HL-60/S4 treated with phorbol 12-myristate 13-acetate at 8.2 ng/mL for 4 days and 3 days (cell line): ENCODE measurements at regions not wholly inside any gene's neighbourhood (a gene's known extent, or its start where the extent isn't known, plus 50 kb on each side); places are given as distances from the start of the nearest gene placed in this dataset.

Source experiments
- in situ Hi-C: fragments of 300-500 bp; cut with MboI; formaldehyde crosslinking; loops from 2 replicates; pipeline ENCODE4 v1.15.0; 2022; ENCODE audit warnings: low sequenced_read_pairs

DNA sequence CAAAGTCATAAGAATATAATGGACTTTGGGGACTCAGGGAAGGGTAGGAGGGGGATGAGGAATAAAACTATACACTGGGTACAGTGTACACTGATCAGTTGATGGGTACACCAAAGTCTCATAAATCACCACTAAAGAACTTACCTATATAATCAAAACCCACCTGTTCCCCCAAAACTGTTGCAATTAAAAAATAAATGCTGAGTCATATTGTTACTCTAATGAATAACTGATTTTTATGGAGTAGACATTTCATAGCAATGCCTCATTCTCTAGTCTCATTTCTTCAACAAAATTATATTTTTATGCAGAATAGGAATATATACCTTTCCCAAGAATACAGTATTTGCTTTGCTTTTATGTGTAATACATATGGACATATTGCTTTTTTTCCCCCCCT, 181.2 kb downstream of the ST6GAL2 start:
- in situ Hi-C loops = no loop called here

DNA sequence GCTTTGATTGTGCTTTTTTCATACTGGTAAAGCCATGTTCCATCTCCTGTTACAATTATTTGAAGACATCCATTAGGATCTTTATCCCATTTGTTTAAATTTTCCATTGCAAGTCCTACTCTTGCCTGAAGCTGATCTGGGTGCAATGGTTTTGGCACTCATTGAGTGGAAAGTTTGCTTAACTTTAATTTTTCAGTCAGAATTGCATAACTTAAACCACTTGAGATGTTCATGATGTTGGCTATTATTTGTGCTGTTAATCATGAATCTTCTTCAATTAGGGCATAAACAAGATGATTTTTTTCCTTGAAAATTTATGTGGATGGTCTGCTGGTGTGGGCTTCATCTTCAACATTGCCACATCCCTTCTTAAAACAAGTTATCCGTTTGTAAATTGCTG, 180.1 kb downstream of the ST6GAL2 start:
- in situ Hi-C loops = no loop called here

DNA sequence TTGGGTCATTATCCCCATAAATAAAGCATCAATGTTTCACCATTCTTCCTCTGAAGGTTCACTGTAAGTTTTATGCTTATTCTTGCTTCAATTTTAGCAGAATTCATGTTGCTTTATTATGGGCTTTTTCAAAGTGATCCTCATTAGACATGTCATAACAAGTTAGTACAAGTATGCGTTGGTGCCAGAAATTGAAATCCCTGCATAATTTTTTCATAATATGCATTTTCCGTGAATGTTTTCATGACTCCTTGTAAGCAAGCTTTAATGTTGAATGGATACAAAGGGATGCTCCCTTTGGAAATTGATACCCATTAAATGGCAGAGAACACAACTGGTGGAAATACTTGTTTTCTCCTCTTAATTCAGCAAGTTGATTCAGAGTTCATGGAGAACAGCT, 179.7 kb downstream of the ST6GAL2 start:
- in situ Hi-C loops = no loop called here

DNA sequence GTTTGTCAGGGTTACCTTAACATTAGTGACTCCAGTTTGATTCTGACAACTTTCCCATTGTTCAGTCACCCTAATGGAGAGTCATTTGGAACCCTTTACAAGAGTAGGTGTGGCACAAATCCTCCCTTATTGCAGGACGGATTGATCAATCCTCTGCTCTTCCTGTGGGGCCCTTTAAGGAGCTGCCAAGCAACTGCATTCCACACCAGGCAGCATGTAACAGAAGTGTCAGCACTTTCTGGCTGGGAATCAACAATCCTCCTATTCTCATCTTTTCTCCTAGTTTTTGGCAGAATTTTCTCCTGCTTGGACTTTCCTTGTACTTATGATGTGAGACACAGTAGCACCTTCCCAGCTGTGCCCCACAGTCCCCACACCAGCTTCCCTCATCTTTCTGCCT, 177.8 kb downstream of the ST6GAL2 start:
- in situ Hi-C loops = no loop called here

DNA sequence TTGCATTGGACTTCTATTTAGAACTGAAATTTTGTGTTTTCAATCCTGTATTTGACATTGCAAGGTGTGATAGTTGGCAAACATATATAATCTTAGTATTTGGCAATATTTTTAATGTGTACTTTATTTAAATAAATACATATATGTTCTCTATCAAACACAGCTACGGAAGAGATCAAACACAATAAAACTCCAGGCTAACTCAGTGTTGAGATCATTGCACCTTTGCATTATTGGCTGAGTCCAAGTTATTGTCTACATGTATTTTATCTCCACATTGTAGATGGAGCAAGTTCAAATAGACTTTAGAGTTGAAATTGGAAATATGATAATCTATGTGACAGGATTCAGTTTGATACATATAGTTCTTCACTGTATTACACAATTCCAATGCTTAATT, 176.7 kb downstream of the ST6GAL2 start:
- in situ Hi-C loops = no loop called here

DNA sequence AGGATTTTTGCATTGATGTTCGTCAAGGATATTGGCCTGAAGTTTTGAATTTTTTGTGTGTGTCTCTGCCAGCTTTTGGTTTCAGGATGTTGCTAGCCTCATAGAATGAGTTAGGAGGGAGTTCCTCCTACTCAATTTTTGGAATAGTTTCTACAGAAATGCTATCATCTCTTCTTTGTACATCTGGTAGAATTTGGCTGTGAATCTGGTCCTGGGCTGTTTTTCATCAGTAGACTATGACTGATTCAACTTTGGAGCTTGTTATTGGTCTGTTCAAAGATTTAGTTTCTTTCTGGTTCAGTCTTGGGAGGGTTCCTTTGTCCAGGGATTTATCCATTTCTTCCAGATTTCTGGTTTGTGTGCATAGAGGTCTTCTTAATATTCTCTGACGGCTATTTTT, 166.7 kb downstream of the ST6GAL2 start:
- in situ Hi-C loops = no loop called here

DNA sequence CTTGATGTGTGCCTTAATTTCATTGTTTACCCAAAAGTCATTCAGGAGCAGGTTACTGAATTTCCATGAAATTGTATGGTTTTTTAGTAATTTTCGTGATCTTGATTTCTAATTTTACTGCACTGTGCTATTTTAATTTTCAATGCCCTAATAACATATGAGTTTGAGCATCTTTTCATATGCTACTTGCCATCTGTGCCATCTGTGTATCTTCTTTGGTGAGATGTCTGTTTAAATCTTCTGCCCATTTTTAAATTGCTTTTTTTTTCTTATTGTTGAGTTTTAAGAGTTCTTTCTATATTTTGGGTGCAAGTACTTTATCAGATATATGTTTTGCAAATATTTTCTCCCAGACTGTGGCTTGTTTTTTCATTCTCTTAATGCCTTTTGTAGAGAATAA, 165.9 kb downstream of the ST6GAL2 start:
- in situ Hi-C loops = no loop called here

DNA sequence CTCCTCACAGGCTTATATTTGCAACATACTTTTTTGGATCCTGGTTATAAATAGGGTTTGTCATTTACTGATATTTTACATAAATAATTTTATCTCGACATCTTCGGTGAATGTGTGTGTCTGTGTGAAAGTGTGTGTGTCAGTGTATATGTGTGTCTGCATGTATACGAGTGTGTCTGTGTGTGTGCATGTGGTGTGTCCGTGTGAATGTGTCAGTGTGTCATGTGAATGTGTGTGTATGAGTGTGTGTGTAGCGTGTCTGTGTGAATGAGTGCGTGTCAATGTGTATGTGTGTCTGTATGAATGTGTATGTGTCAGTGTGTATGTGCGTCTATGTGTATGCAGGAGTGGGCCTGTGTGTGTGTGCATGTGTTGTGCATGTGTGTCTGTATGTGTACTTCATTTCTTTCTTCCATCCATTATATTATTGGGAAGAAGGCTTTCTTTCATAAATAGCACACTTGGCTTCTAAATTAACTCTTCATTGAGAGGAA, 161.6 kb downstream of the ST6GAL2 start:
- in situ Hi-C loops = no loop called here

DNA sequence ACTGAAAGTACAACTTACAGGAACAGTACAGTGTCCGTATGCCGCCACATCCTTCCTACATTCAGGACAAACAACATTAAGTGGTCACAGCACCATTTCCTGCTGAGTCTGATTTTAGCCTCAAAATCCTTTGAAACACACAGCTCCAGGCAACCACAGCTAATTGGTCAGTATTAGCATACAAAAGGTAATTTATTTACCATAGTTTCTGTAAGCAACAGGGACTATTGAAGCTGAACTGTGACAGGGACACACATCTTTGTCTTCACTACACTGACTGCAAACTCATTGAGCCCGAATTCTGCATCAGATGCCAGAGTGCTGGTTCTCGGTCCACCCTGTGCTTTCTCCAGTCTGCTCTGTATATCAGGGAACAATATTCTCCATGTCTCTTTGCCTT, 151.8 kb downstream of the ST6GAL2 start:
- in situ Hi-C loops = no loop called here

DNA sequence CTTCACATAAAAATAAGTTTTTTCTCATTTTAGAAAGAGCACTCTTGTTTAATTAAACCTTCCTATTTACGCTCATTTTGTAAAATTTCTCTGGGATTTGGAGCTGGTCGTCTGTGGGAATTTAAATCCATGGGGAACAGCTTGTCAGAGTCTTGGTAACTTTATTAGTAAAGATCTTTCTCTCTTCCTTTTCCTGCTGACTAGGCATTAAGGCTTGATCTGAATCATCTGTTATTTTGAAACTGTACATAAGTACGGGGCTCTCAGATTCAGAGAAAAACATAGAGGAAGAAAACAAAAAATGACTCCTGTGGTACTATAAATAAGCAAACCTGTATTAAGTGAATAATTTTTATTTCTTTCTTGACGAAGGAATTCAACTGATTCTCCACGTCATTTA, 150.2 kb downstream of the ST6GAL2 start:
- in situ Hi-C loops = no loop called here

DNA sequence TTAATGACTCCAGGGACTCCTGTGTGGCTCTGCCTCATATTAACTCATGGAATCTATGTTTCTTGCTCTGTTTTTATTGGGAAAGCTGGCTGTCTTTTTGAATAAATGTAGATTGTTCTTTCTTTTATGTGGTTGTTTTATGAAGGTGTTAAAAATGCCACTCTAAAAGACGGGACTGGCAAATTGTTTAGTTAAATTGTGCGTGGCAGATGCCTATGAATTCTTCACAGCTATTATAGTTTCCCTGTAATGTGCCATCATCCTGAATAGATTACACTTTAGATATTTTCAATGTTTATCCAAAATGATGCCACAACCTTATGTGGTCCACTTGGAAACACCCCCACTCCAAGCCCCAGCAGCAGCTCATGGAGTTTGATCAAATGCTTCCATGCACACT, 149.7 kb downstream of the ST6GAL2 start:
- in situ Hi-C loops = no loop called here

DNA sequence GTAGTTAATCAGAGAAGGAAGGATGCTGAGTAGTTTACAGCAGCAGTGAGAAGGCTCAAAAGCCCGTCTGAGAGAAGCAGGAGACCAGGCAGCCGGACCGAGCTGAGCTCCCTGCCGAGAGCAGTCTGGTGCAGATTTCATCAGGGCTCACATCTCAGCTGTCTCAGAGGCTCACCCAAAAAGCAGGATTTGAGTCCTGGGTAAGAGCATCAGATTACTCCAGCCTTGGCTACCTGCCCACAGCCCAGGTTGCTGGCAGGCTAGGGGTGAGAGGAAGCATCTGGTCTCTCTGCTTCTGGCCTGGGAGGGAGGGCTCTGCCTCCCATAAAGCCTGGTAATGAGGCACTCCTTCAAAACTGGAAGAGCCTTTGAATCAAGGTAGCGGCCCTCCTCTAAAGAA, 140.5 kb downstream of the ST6GAL2 start:
- in situ Hi-C loops = no loop called here

DNA sequence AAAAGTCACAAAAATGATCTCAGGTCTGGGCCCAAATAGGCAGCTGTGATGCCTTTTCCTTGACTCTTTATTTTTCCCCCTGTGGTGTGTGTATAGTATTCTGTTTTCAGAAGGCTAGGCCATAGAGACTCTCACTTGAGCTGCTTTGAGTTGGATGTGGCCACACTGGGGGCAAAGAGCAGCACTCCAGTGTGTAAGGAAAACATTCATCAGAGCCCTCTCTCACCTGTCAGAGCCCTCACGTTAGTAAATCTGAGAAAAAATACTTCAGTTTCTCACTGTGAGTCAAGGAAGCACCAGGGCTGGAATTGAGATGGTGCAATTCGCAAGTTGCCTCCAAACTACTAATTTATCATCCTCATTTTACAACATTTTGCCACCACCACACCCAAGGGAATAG, 136.1 kb downstream of the ST6GAL2 start:
- in situ Hi-C loops = no loop called here
